Lung (tissue), 11 donors: ENCODE measurements at regions not wholly inside any gene's neighbourhood (a gene's known extent, or its start where the extent isn't known, plus 50 kb on each side); places are given as distances from the start of the nearest gene placed in this dataset.
"Not testable (repeated sequence)": the region's sequence is repeated elsewhere in the genome, so short reads cannot be mapped to it uniquely, and the experiment has no call there.

Experiments
- ATAC-seq: fragments of 200-7000 bp; cut with Tn5 transposase; one replicate; pipeline ENCODE4 v1.9.1; 2020; ENCODE audit warnings: moderate number of reproducible peaks; ENCODE audit not compliant: insufficient read depth, low FRiP score
- DNase-seq, 3 donors: peaks; one replicate each; pipeline ENCODE4 v3.0.0-alpha.2; 2013 to 2017
- H3K27ac ChIP-seq, 2 donors: one replicate each; pipeline ENCODE4 v1.5.1; 2013; ENCODE audit warnings: mild to moderate bottlenecking in 2 of 2, moderate library complexity in 2 of 2, control low read depth in 1 of 2, inconsistent platforms in 1 of 2, low read depth in 1 of 2, low read length in 1 of 2
- H3K27me3 ChIP-seq, 3 donors: one replicate each; pipeline ENCODE4 v1.5.1; 2013; ENCODE audit warnings: low read length in 2 of 3; ENCODE audit not compliant: control insufficient read depth in 3 of 3, insufficient read depth in 3 of 3
- H3K36me3 ChIP-seq, 4 donors: one replicate each; pipeline ENCODE4 v1.5.1; 2013; ENCODE audit warnings: low read length in 4 of 4, mild to moderate bottlenecking in 1 of 4, moderate library complexity in 1 of 4; ENCODE audit not compliant: control insufficient read depth in 4 of 4, insufficient read depth in 4 of 4
- H3K4me1 ChIP-seq, 5 donors: one replicate each; pipeline ENCODE4 v1.5.1; 2013; ENCODE audit warnings: low read length in 5 of 5, mild to moderate bottlenecking in 2 of 5, moderate library complexity in 1 of 5; ENCODE audit not compliant: control insufficient read depth in 5 of 5, insufficient read depth in 5 of 5
- H3K4me3 ChIP-seq: one replicate; pipeline ENCODE4 v1.5.1; 2013; ENCODE audit warnings: mild to moderate bottlenecking, control low read depth, moderate library complexity
- H3K9ac ChIP-seq, 2 donors: one replicate each; pipeline ENCODE4 v1.5.1; 2013; ENCODE audit warnings: low read length in 2 of 2, control low read depth in 1 of 2; ENCODE audit not compliant: insufficient read depth in 1 of 2
- H3K9me3 ChIP-seq, 4 donors: one replicate each; pipeline ENCODE4 v1.5.1; 2013; ENCODE audit warnings: low read length in 3 of 4, mild to moderate bottlenecking in 1 of 4, moderate library complexity in 1 of 4; ENCODE audit not compliant: control insufficient read depth in 4 of 4, insufficient read depth in 3 of 4
- CTCF ChIP-seq: IDR thresholded peaks from 2 replicates; pipeline ENCODE4 v1.5.1; 2012; ENCODE audit warnings: mild to moderate bottlenecking; ENCODE audit errors: control extremely low read depth, extremely low read depth
- WGBS, 2 donors: extraction: QIAGEN DNeasy Blood & Tissue Kit; methylation state at CpG; one replicate each; pipeline ENCODE4 v1.1.7; 2013; 5-methylcytosine and 5-hydroxymethylcytosine counted together
- donor health status: control.
- donor health status: control.
- donor health status: Bipolar disorder and iron deficiency.
- donor health status: healthy.
- donor health status: DM: yes; HTN: yes; CAD: no.

- no peak overlapping the region for H3K4me3 ChIP-seq
- no peak overlapping the region for H3K9ac ChIP-seq
- DNase-seq: no peak
- H3K27me3 ChIP-seq: no peaks in the 10 kb centered on the region
- TF ChIP-seq CTCF: no peak
- no peaks in the 10 kb centered on the region for H3K9me3 ChIP-seq
- WGBS, 2 donors: 82 to 92% methylated on average over 2 of the region's 2 CpGs
- H3K4me1 ChIP-seq: no peaks in the 10 kb centered on the region
- no peak overlapping the region for H3K27ac ChIP-seq
- no peak for ATAC-seq
- no peaks in the 10 kb centered on the region for H3K36me3 ChIP-seq
Measured at GRCh38 chr3:87491843-87492242, 215.5 kb upstream of the POU1F1 start.

GRCh38 chr3:87489892-87490291 lies 213.5 kb upstream of the POU1F1 start:
- TF ChIP-seq CTCF: no peak
- H3K27me3 ChIP-seq: no peaks in the 10 kb centered on the region
- no peaks in the 10 kb centered on the region for H3K9me3 ChIP-seq
- no peak overlapping the region for H3K9ac ChIP-seq
- no peak overlapping the region for H3K27ac ChIP-seq
- 76 to 78% methylated on average over 4 of the region's 4 CpGs for WGBS, 2 donors
- no peak overlapping the region for H3K4me3 ChIP-seq
- no peaks in the 10 kb centered on the region for H3K4me1 ChIP-seq
- no peak for DNase-seq
- no peak for ATAC-seq
- no peaks in the 10 kb centered on the region for H3K36me3 ChIP-seq

- DNase-seq: no peak
- Histone ChIP-seq H3K4me1 (no peaks in the 10 kb centered on the region), H3K36me3 (no peaks in the 10 kb centered on the region), H3K4me3 (no peak overlapping the region), H3K27me3 (no peaks in the 10 kb centered on the region), H3K9ac (no peak overlapping the region), H3K9me3 (no peaks in the 10 kb centered on the region), H3K27ac (no peak overlapping the region)
- 76 to 83% methylated on average over 2 of the region's 2 CpGs for WGBS, 2 donors
- ATAC-seq: no peak
- no peak for TF ChIP-seq CTCF
Measured at GRCh38 chr3:87488765-87489164, 212.4 kb upstream of the POU1F1 start.

- not testable (repeated sequence) for H3K27me3 ChIP-seq, H3K36me3 ChIP-seq, H3K4me1 ChIP-seq, DNase-seq, H3K27ac ChIP-seq, ATAC-seq, H3K9me3 ChIP-seq, H3K4me3 ChIP-seq, H3K9ac ChIP-seq
- 46 to 57% methylated on average over 3 of the region's 3 CpGs for WGBS, 2 donors
Measured at GRCh38 chr3:87486635-87487034, 210.3 kb upstream of the POU1F1 start.
